ENCODE measurements at regions not wholly inside any gene's neighbourhood (a gene's known extent, or its start where the extent isn't known, plus 50 kb on each side); places are given as distances from the start of the nearest gene placed in this dataset.

GRCh38 chrX:42967681-42968300 lies 189.8 kb upstream of the PPP1R2C start:
- Mint-ChIP-seq H3K4me1 (ENCODE audit: low read depth, unreplicated experiment) (no peaks in the 10 kb centered on the region), H3K4me3 (ENCODE audit: unreplicated experiment) (no peak overlapping the region), H3K36me3 (ENCODE audit: insufficient read depth, unreplicated experiment) (no peaks in the 10 kb centered on the region), H3K27ac (ENCODE audit: unreplicated experiment) (no peak overlapping the region), H3K9me3 (ENCODE audit: unreplicated experiment) (no peaks in the 10 kb centered on the region), H3K27me3 (ENCODE audit: insufficient read depth, unreplicated experiment) (no peaks in the 10 kb centered on the region)
- H3K27me3 ChIP-seq (replicated peaks; ENCODE audit: control insufficient read depth, insufficient read depth, low read length), result no peaks in the 10 kb centered on the region
- H3K4me3 ChIP-seq (ENCODE audit: low read depth, low read length), result no peak overlapping the region
- CTCF ChIA-PET, result no interaction called here
- no peaks in the 10 kb centered on the region for H3K9me3 ChIP-seq
- intact Hi-C loops (cut with micrococcal nuclease; ENCODE audit: unreplicated experiment), result no loop called here
- POLR2A ChIA-PET, result no interaction called here
- H3K36me3 ChIP-seq (ENCODE audit: control insufficient read depth, insufficient read depth, low read length), result no peaks in the 10 kb centered on the region
- no peak for TF ChIP-seq CTCF (IDR thresholded peaks at IDR 0.05; ENCODE audit: insufficient read depth in 1 of 2, low read depth in 1 of 2, low read length in 1 of 2, severe bottlenecking in 1 of 2, unreplicated experiment in 1 of 2)
- DNase-seq, result no peak
- no TSS peak for BruUV-seq (replicated peaks)
- no peaks in the 10 kb centered on the region for H3K4me1 ChIP-seq

GRCh38 chrX:42973321-42973720 lies 195.4 kb upstream of the PPP1R2C start:
- DNase-seq, result no peak
- Mint-ChIP-seq H3K27me3 (ENCODE audit: insufficient read depth, unreplicated experiment) (no peaks in the 10 kb centered on the region), H3K9me3 (ENCODE audit: unreplicated experiment) (no peaks in the 10 kb centered on the region), H3K4me1 (ENCODE audit: low read depth, unreplicated experiment) (no peaks in the 10 kb centered on the region), H3K4me3 (ENCODE audit: unreplicated experiment) (no peak overlapping the region), H3K27ac (ENCODE audit: unreplicated experiment) (no peak overlapping the region), H3K36me3 (ENCODE audit: insufficient read depth, unreplicated experiment) (peaks cover 2% of the 10 kb centered on the region)
- H3K9me3 ChIP-seq, result peaks cover 13% of the 10 kb centered on the region; the same call in 1 of the 2 replicates
- BruUV-seq (replicated peaks), result no TSS peak
- no peaks in the 10 kb centered on the region for H3K36me3 ChIP-seq (ENCODE audit: control insufficient read depth, insufficient read depth, low read length)
- no peak overlapping the region for H3K4me3 ChIP-seq (ENCODE audit: low read depth, low read length)
- peaks cover 19% of the 10 kb centered on the region for H3K4me1 ChIP-seq
- H3K27me3 ChIP-seq (replicated peaks; ENCODE audit: control insufficient read depth, insufficient read depth, low read length), result no peaks in the 10 kb centered on the region
- intact Hi-C loops (cut with micrococcal nuclease; ENCODE audit: unreplicated experiment), result loop anchor here (10.0 kb wide), 1 partner anchor 581 kb away; no protein-coding TSS in a partner anchor
- no peak for TF ChIP-seq CTCF (IDR thresholded peaks at IDR 0.05; ENCODE audit: insufficient read depth in 1 of 2, low read depth in 1 of 2, low read length in 1 of 2, severe bottlenecking in 1 of 2, unreplicated experiment in 1 of 2)
- ChIA-PET POLR2A (no interaction called here), CTCF (no interaction called here)

GRCh38 chrX:42975906-42976305 lies 197.9 kb upstream of the PPP1R2C start:
- Mint-ChIP-seq H3K36me3 (ENCODE audit: insufficient read depth, unreplicated experiment) (peaks cover 5% of the 10 kb centered on the region), H3K9me3 (ENCODE audit: unreplicated experiment) (no peaks in the 10 kb centered on the region)
- BruUV-seq (replicated peaks), result no TSS peak

More at GRCh38 chrX:42975906-42976305, 197.9 kb upstream of the PPP1R2C start:
- H3K4me1 ChIP-seq, result peaks cover 23% of the 10 kb centered on the region
- CTCF ChIA-PET, result no interaction called here
- intact Hi-C loops (cut with micrococcal nuclease; ENCODE audit: unreplicated experiment), result loop anchor here (10.0 kb wide), 1 partner anchor 579 kb away; no protein-coding TSS in a partner anchor
- H3K36me3 ChIP-seq (ENCODE audit: control insufficient read depth, insufficient read depth, low read length), result no peaks in the 10 kb centered on the region
- peaks cover 13% of the 10 kb centered on the region; the same call in 1 of the 2 replicates for H3K9me3 ChIP-seq
- H3K4me3 Mint-ChIP-seq (ENCODE audit: unreplicated experiment), result no peak overlapping the region
- peak overlapping the region; percentile 73 for H3K27ac Mint-ChIP-seq (ENCODE audit: unreplicated experiment)
- POLR2A ChIA-PET, result no interaction called here
- H3K27me3 Mint-ChIP-seq (ENCODE audit: insufficient read depth, unreplicated experiment), result no peaks in the 10 kb centered on the region
- H3K27me3 ChIP-seq (replicated peaks; ENCODE audit: control insufficient read depth, insufficient read depth, low read length), result no peaks in the 10 kb centered on the region
- DNase-seq, result peak in 1 of 2 experiments; percentile 35
- H3K4me1 Mint-ChIP-seq (ENCODE audit: low read depth, unreplicated experiment), result no peaks in the 10 kb centered on the region
- TF ChIP-seq CTCF (IDR thresholded peaks at IDR 0.05; ENCODE audit: insufficient read depth in 1 of 2, low read depth in 1 of 2, low read length in 1 of 2, severe bottlenecking in 1 of 2, unreplicated experiment in 1 of 2), result no peak
- H3K4me3 ChIP-seq (ENCODE audit: low read depth, low read length), result no peak overlapping the region

Data from Caco-2 (cell line).